ENCODE measurements at regions not wholly inside any gene's neighbourhood (a gene's known extent, or its start where the extent isn't known, plus 50 kb on each side); places are given as distances from the start of the nearest gene placed in this dataset.
A peak's percentile ranks its signal among the peaks of the same experiment; 100 is the strongest.

DNA sequence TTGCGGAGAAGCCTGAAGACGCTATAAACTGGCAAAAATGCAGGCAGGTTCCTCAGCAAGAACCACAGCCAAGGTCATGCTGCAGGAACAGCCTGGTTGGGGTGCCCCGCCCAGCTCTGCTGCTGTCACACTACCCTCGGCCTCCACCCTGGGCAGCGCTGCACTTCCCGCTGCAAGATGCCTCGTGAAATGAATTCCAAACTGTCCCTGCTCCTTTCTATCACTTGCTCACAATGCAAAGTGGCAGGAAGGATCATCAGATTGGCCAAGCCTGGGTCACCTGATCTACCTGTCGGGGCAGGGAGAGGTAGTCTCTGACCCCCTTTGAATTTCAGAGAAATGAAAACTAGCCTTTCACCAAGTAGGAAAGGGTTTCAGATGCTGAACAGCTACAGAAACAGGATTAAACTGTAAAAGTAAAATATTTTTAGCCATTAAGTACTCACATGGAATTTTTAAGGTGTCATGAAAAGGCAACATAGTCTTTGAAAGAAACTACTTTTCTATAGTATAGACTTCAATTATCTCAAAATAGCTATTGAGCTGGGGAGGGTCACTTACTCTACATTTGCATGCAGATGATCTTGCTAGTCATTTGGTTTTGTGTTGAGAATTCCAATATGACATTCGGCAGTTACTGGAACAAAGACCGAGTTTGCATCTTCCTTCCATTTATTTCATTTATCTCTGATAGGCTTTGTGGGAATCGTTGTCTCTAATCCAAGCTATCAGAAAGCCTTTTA, 236.4 kb upstream of the ASCC3 start:
- ChIA-PET CTCF (no interaction called here), POLR2A (no interaction called here)
- Histone ChIP-seq H3K27ac (ENCODE audit: extremely low read depth, low read depth, low read length) (no peak overlapping the region), H3K4me1 (ENCODE audit: control insufficient read depth, insufficient read depth, low read length) (no peaks in the 10 kb centered on the region), H3K4me3 (ENCODE audit: low read depth, low read length) (no peak overlapping the region), H3K9me3 (ENCODE audit: control insufficient read depth, insufficient read depth, low read depth, low read length) (no peaks in the 10 kb centered on the region), H3K36me3 (ENCODE audit: control insufficient read depth in 2 of 2, insufficient read depth in 1 of 2, low read length in 2 of 2) (no peaks in the 10 kb centered on the region)
- TF ChIP-seq ZNF341 (tag by site-specific recombination; IDR thresholded peaks at IDR 0.05; ENCODE audit: low read depth) = peak; percentile 73
- no peak for TF ChIP-seq ZNF571 (tag by site-specific recombination; IDR thresholded peaks at IDR 0.05)

DNA sequence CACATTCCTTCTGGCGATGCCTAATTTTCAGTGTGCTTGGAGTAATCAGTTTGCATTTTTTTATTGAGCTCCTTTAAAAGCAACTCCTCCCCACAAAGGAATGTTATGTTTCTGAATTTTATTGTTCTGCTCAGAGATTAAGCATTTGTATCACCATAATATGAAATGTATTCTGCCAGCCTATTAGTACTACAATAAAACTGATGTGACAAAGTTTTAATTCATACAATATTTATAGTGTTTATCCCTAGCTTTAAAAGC, 236.9 kb upstream of the ASCC3 start:
- POLR2A ChIA-PET = no interaction called here
- Histone ChIP-seq H3K4me1 (ENCODE audit: control insufficient read depth, insufficient read depth, low read length) (no peaks in the 10 kb centered on the region), H3K27ac (ENCODE audit: extremely low read depth, low read depth, low read length) (no peak overlapping the region), H3K36me3 (ENCODE audit: control insufficient read depth in 2 of 2, insufficient read depth in 1 of 2, low read length in 2 of 2) (no peaks in the 10 kb centered on the region), H3K9me3 (ENCODE audit: control insufficient read depth, insufficient read depth, low read depth, low read length) (no peaks in the 10 kb centered on the region), H3K4me3 (ENCODE audit: low read depth, low read length) (no peak overlapping the region)
- CTCF ChIA-PET = interaction anchor here (0.6 kb wide), 1 partner anchor 1010 kb away, joined by 3 read pairs; no protein-coding TSS in a partner anchor
- TF ChIP-seq, protein P1, sequence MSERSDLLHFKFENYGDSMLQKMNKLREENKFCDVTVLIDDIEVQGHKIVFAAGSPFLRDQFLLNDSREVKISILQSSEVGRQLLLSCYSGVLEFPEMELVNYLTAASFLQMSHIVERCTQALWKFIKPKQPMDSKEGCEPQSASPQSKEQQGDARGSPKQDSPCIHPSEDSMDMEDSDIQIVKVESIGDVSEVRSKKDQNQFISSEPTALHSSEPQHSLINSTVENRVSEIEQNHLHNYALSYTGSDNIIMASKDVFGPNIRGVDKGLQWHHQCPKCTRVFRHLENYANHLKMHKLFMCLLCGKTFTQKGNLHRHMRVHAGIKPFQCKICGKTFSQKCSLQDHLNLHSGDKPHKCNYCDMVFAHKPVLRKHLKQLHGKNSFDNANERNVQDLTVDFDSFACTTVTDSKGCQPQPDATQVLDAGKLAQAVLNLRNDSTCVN (tag by site-specific recombination; optimal IDR thresholded peaks at IDR 0.05) = no peak
- TF ChIP-seq ZNF624 (tag by site-specific recombination; IDR thresholded peaks at IDR 0.05) (no peak), ZBTB21 (tag by site-specific recombination; IDR thresholded peaks at IDR 0.05) (no peak), ZNF629 (tag by site-specific recombination; IDR thresholded peaks at IDR 0.05) (no peak), ZNF48 (tag by site-specific recombination; IDR thresholded peaks at IDR 0.05) (no peak), MEIS1 (CRISPR knock-in tag; IDR thresholded peaks at IDR 0.05; ENCODE audit: borderline replicate concordance) (no peak), ZNF155 (tag by site-specific recombination; IDR thresholded peaks at IDR 0.05) (no peak), KLF7 (tag by site-specific recombination; IDR thresholded peaks at IDR 0.05; ENCODE audit: borderline replicate concordance) (no peak), GLI2 (tag by site-specific recombination; IDR thresholded peaks at IDR 0.05; ENCODE audit: borderline replicate concordance, low read depth) (no peak)

DNA sequence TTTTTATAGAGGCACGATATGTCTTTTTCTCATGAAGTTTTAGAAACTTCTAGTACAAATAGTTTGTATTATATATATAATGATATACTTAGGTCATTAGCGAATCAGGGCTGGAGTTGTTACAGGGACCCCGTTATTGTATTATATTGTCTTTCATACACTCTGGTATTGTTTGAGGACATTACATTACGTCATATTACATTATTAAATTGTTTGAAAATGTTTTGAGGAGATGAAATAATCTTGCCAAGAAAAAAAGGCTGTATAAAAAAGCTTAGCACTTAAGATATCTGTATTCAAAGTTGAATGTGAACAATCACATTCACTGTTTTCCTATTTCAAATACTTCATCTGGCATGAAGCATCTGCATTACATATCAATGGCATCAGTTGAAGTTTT, 239.6 kb upstream of the ASCC3 start:
- Histone ChIP-seq H3K4me1 (ENCODE audit: control insufficient read depth, insufficient read depth, low read length) (no peaks in the 10 kb centered on the region), H3K4me3 (ENCODE audit: low read depth, low read length) (no peak overlapping the region), H3K27ac (ENCODE audit: extremely low read depth, low read depth, low read length) (no peak overlapping the region), H3K9me3 (ENCODE audit: control insufficient read depth, insufficient read depth, low read depth, low read length) (no peaks in the 10 kb centered on the region), H3K36me3 (ENCODE audit: control insufficient read depth in 2 of 2, insufficient read depth in 1 of 2, low read length in 2 of 2) (no peaks in the 10 kb centered on the region)
- TF ChIP-seq, protein P2, sequence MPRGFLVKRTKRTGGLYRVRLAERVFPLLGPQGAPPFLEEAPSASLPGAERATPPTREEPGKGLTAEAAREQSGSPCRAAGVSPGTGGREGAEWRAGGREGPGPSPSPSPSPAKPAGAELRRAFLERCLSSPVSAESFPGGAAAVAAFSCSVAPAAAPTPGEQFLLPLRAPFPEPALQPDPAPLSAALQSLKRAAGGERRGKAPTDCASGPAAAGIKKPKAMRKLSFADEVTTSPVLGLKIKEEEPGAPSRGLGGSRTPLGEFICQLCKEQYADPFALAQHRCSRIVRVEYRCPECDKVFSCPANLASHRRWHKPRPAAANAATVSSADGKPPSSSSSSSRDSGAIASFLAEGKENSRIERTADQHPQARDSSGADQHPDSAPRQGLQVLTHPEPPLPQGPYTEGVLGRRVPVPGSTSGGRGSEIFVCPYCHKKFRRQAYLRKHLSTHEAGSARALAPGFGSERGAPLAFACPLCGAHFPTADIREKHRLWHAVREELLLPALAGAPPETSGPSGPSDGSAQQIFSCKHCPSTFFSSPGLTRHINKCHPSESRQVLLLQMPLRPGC (tag by site-specific recombination; IDR thresholded peaks at IDR 0.05) = no peak
- TF ChIP-seq, protein P3, sequence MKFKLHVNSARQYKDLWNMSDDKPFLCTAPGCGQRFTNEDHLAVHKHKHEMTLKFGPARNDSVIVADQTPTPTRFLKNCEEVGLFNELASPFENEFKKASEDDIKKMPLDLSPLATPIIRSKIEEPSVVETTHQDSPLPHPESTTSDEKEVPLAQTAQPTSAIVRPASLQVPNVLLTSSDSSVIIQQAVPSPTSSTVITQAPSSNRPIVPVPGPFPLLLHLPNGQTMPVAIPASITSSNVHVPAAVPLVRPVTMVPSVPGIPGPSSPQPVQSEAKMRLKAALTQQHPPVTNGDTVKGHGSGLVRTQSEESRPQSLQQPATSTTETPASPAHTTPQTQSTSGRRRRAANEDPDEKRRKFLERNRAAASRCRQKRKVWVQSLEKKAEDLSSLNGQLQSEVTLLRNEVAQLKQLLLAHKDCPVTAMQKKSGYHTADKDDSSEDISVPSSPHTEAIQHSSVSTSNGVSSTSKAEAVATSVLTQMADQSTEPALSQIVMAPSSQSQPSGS (tag by site-specific recombination; IDR thresholded peaks at IDR 0.05; ENCODE audit: low read depth) = peak; percentile 62
- ChIA-PET CTCF (interaction anchor here (0.6 to 0.7 kb wide), 2 partner anchors 10 to 33 kb away, joined by 3 read pairs; no protein-coding TSS in a partner anchor), POLR2A (no interaction called here)

DNA sequence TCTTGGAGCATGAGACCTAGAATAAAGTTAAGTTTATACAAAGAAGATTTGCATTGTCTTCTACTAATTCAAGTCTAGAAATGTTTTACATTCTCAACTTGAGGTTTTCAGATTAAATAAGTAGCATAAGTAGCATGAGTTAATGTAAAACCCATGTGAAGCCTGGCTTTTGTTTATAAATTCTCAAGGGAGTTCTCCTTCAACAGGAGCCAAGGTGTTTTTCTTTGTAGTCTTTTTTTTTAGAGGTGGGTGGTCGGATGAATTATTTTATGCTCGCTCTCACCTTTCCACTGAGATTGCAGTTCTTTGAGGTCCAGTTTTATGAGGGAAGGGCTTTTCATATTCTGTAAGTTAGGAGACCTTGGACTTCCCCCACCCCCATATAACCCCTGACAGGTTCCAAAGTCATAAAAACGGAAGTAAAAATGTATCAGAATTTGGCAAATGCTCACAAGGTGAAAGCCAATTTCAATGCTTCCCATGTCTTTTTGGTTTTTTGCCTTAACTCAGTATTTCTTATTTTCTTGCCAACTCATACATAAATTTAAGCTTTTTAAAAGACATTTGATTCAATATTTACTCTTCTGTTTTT, 244.3 kb upstream of the ASCC3 start:
- Histone ChIP-seq H3K36me3 (ENCODE audit: control insufficient read depth in 2 of 2, insufficient read depth in 1 of 2, low read length in 2 of 2) (no peaks in the 10 kb centered on the region), H3K4me1 (ENCODE audit: control insufficient read depth, insufficient read depth, low read length) (no peaks in the 10 kb centered on the region), H3K27ac (ENCODE audit: extremely low read depth, low read depth, low read length) (no peak overlapping the region), H3K9me3 (ENCODE audit: control insufficient read depth, insufficient read depth, low read depth, low read length) (no peaks in the 10 kb centered on the region), H3K4me3 (ENCODE audit: low read depth, low read length) (no peak overlapping the region)
- ChIA-PET CTCF (no interaction called here), POLR2A (no interaction called here)
- TF ChIP-seq, protein P4, sequence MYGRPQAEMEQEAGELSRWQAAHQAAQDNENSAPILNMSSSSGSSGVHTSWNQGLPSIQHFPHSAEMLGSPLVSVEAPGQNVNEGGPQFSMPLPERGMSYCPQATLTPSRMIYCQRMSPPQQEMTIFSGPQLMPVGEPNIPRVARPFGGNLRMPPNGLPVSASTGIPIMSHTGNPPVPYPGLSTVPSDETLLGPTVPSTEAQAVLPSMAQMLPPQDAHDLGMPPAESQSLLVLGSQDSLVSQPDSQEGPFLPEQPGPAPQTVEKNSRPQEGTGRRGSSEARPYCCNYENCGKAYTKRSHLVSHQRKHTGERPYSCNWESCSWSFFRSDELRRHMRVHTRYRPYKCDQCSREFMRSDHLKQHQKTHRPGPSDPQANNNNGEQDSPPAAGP (tag by site-specific recombination; IDR thresholded peaks at IDR 0.05) = no peak
- TF ChIP-seq, protein P5, sequence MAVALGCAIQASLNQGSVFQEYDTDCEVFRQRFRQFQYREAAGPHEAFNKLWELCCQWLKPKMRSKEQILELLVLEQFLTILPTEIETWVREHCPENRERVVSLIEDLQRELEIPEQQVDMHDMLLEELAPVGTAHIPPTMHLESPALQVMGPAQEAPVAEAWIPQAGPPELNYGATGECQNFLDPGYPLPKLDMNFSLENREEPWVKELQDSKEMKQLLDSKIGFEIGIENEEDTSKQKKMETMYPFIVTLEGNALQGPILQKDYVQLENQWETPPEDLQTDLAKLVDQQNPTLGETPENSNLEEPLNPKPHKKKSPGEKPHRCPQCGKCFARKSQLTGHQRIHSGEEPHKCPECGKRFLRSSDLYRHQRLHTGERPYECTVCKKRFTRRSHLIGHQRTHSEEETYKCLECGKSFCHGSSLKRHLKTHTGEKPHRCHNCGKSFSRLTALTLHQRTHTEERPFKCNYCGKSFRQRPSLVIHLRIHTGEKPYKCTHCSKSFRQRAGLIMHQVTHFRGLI (tag by site-specific recombination; IDR thresholded peaks at IDR 0.05) = no peak
